ENCODE measurements at regions not wholly inside any gene's neighbourhood (a gene's known extent, or its start where the extent isn't known, plus 50 kb on each side); places are given as distances from the start of the nearest gene placed in this dataset.

GRCh38 chr1:30810416-30811080, 53.0 kb upstream of the LAPTM5 start:
- ATAC-seq, result no peak
- no peaks in the 10 kb centered on the region for H3K36me3 Mint-ChIP-seq
- H3K4me1 Mint-ChIP-seq, result peaks cover 39% of the 10 kb centered on the region
- ChIA-PET CTCF (interaction anchor here (1.0 to 4.0 kb wide), 6 partner anchors 9 to 101 kb away, joined by 3 to 25 read pairs (median 7); no protein-coding TSS in a partner anchor), POLR2A (interaction anchor here (1.1 kb wide), 1 partner anchor 8 kb away, joined by 3 read pairs; no protein-coding TSS in a partner anchor)
- no peaks in the 10 kb centered on the region for H3K27me3 Mint-ChIP-seq (ENCODE audit: low read depth)
- H3K27ac Mint-ChIP-seq, result no peak overlapping the region
- TF ChIP-seq ZMAT4 (CRISPR knock-in tag; IDR thresholded peaks at IDR 0.05) (no peak), ZBTB21 (CRISPR knock-in tag; IDR thresholded peaks at IDR 0.05; ENCODE audit: borderline replicate concordance) (no peak), MLX (CRISPR knock-in tag; IDR thresholded peaks at IDR 0.05) (no peak), ZNF396 (CRISPR knock-in tag; IDR thresholded peaks at IDR 0.05; ENCODE audit: borderline replicate concordance) (no peak), ZNF138 (CRISPR knock-in tag; conservative IDR thresholded peaks at IDR 0.05) (no peak), ZNF121 (CRISPR knock-in tag; IDR thresholded peaks at IDR 0.05) (no peak), ESRRA (CRISPR knock-in tag; IDR thresholded peaks at IDR 0.05; ENCODE audit: borderline replicate concordance) (no peak)
- H3K4me3 Mint-ChIP-seq, result no peak overlapping the region
- no peak for DNase-seq (ENCODE audit: low spot score)
- H3K9me3 Mint-ChIP-seq, result no peaks in the 10 kb centered on the region

GRCh38 chr1:30809514-30810263, 52.1 kb upstream of the LAPTM5 start:
- ATAC-seq (peak; percentile 49), DNase-seq (ENCODE audit: low spot score) (no peak)
- Mint-ChIP-seq H3K4me1 (peaks cover 48% of the 10 kb centered on the region), H3K4me3 (no peak overlapping the region), H3K9me3 (no peaks in the 10 kb centered on the region), H3K27ac (0 out of 2 replicates have a peak overlapping the region, but pooled peaks have one; percentile 35), H3K36me3 (no peaks in the 10 kb centered on the region), H3K27me3 (ENCODE audit: low read depth) (no peaks in the 10 kb centered on the region)
- TF ChIP-seq ZNF121 (CRISPR knock-in tag; IDR thresholded peaks at IDR 0.05), result no peak
- TF ChIP-seq ATF3 (CRISPR knock-in tag; conservative IDR thresholded peaks at IDR 0.05), result no peak
- TF ChIP-seq CDX4 (CRISPR knock-in tag; IDR thresholded peaks at IDR 0.05; ENCODE audit: borderline replicate concordance), result no peak
- no peak for TF ChIP-seq ZNF416 (CRISPR knock-in tag; IDR thresholded peaks at IDR 0.05)
- TF ChIP-seq CREB1 (CRISPR knock-in tag; IDR thresholded peaks at IDR 0.05), result no peak
- no peak for TF ChIP-seq ZNF425 (CRISPR knock-in tag; conservative IDR thresholded peaks at IDR 0.05)
- TF ChIP-seq ZMAT4 (CRISPR knock-in tag; IDR thresholded peaks at IDR 0.05), result no peak
- TF ChIP-seq IRF1 (CRISPR knock-in tag; IDR thresholded peaks at IDR 0.05), result no peak
- TF ChIP-seq NFE2L1 (CRISPR knock-in tag; IDR thresholded peaks at IDR 0.05), result no peak
- TF ChIP-seq E2F1 (CRISPR knock-in tag; IDR thresholded peaks at IDR 0.05), result no peak
- no peak for TF ChIP-seq ZNF317 (CRISPR knock-in tag; IDR thresholded peaks at IDR 0.05; ENCODE audit: borderline replicate concordance, low read depth)
- TF ChIP-seq HMGXB4 (CRISPR knock-in tag; IDR thresholded peaks at IDR 0.05), result no peak
- TF ChIP-seq ZNF232 (CRISPR knock-in tag; IDR thresholded peaks at IDR 0.05), result no peak
- CTCF ChIA-PET, result interaction anchor here (1.0 to 4.0 kb wide), 5 partner anchors 8 to 101 kb away, joined by 3 to 25 read pairs (median 7); no protein-coding TSS in a partner anchor
- POLR2A ChIA-PET, result no interaction called here
